Skeletal muscle tissue (tissue), 3 donors: ENCODE measurements at regions not wholly inside any gene's neighbourhood (a gene's known extent, or its start where the extent isn't known, plus 50 kb on each side); places are given as distances from the start of the nearest gene placed in this dataset.

Experiments
- H3K27ac ChIP-seq: one replicate; pipeline ENCODE4 v1.7.0; 2013; ENCODE audit warnings: mild to moderate bottlenecking, low read depth, low read length, inconsistent platforms
- H3K27me3 ChIP-seq, 3 donors: one replicate each; pipeline ENCODE4 v1.7.0; 2013; ENCODE audit warnings: low read length in 3 of 3; ENCODE audit not compliant: control insufficient read depth in 3 of 3, insufficient read depth in 3 of 3
- H3K36me3 ChIP-seq, 3 donors: one replicate each; pipeline ENCODE4 v1.7.0; 2013; ENCODE audit warnings: low read length in 3 of 3; ENCODE audit not compliant: control insufficient read depth in 3 of 3, insufficient read depth in 3 of 3
- H3K4me1 ChIP-seq, 3 donors: one replicate each; pipeline ENCODE4 v1.7.0; 2013; ENCODE audit warnings: low read length in 3 of 3, mild to moderate bottlenecking in 3 of 3; ENCODE audit not compliant: control insufficient read depth in 3 of 3, insufficient read depth in 3 of 3
- H3K4me3 ChIP-seq, 3 donors: one replicate each; pipeline ENCODE4 v1.7.0; 2013; ENCODE audit warnings: low read length in 3 of 3
- H3K9ac ChIP-seq, 3 donors: one replicate each; pipeline ENCODE4 v1.7.0; 2013; ENCODE audit warnings: low read length in 3 of 3, mild to moderate bottlenecking in 3 of 3, moderate library complexity in 2 of 3, low read depth in 1 of 3
- H3K9me3 ChIP-seq, 3 donors: one replicate each; pipeline ENCODE4 v1.7.0; 2013; ENCODE audit warnings: low read length in 3 of 3; ENCODE audit not compliant: control insufficient read depth in 3 of 3
- donor health status: Osteomylitis.

GRCh38 chr1:232473324-232473723 lies 156.6 kb downstream of the SIPA1L2 start:
- no peak overlapping the region for H3K9ac ChIP-seq

GRCh38 chr1:232472485-232473041 lies 157.4 kb downstream of the SIPA1L2 start:
- H3K27ac ChIP-seq: no peak overlapping the region
- H3K27me3 ChIP-seq: no peaks in the 10 kb centered on the region
- H3K4me3 ChIP-seq: no peak overlapping the region
- peaks cover 5 to 22% (median 14%) of the 10 kb centered on the region in 3 donors for H3K4me1 ChIP-seq
- peaks cover 0 to 1% (median 0%) of the 10 kb centered on the region in 3 donors for H3K36me3 ChIP-seq
- no peak overlapping the region for H3K9ac ChIP-seq
- H3K9me3 ChIP-seq: no peaks in the 10 kb centered on the region

More at GRCh38 chr1:232473324-232473723, 156.6 kb downstream of the SIPA1L2 start:
- Histone ChIP-seq H3K27me3 (no peaks in the 10 kb centered on the region), H3K4me1 (peaks cover 9 to 25% (median 21%) of the 10 kb centered on the region in 3 donors), H3K4me3 (no peak overlapping the region), H3K9me3 (no peaks in the 10 kb centered on the region), H3K36me3 (peaks cover 0 to 1% (median 0%) of the 10 kb centered on the region in 3 donors), H3K27ac (no peak overlapping the region)

GRCh38 chr1:232471250-232471649 lies 158.7 kb downstream of the SIPA1L2 start:
- H3K36me3 ChIP-seq: peaks cover 0 to 1% (median 0%) of the 10 kb centered on the region in 3 donors
- H3K27me3 ChIP-seq: no peaks in the 10 kb centered on the region
- no peak overlapping the region for H3K9ac ChIP-seq
- H3K9me3 ChIP-seq: no peaks in the 10 kb centered on the region
- no peak overlapping the region for H3K27ac ChIP-seq
- peaks cover 4 to 10% (median 4%) of the 10 kb centered on the region in 3 donors for H3K4me1 ChIP-seq
- no peak overlapping the region for H3K4me3 ChIP-seq

GRCh38 chr1:232470711-232471110 lies 159.2 kb downstream of the SIPA1L2 start:
- no peaks in the 10 kb centered on the region for H3K27me3 ChIP-seq
- no peaks in the 10 kb centered on the region for H3K9me3 ChIP-seq
- H3K4me1 ChIP-seq: peaks cover 0 to 5% (median 3%) of the 10 kb centered on the region in 3 donors
- H3K27ac ChIP-seq: no peak overlapping the region
- H3K4me3 ChIP-seq: no peak overlapping the region
- no peak overlapping the region for H3K9ac ChIP-seq
- H3K36me3 ChIP-seq: peaks cover 0 to 1% (median 0%) of the 10 kb centered on the region in 3 donors

- no peaks in the 10 kb centered on the region for H3K27me3 ChIP-seq
- H3K4me3 ChIP-seq: no peak overlapping the region
- H3K4me1 ChIP-seq: peaks cover 0 to 2% (median 1%) of the 10 kb centered on the region in 3 donors
- no peak overlapping the region for H3K9ac ChIP-seq
- no peaks in the 10 kb centered on the region for H3K9me3 ChIP-seq
- peaks cover 0 to 7% (median 0%) of the 10 kb centered on the region in 3 donors for H3K36me3 ChIP-seq
- H3K27ac ChIP-seq: no peak overlapping the region
These were observed 161.7 kb downstream of the SIPA1L2 start for GRCh38 chr1:232468249-232468648.

- Histone ChIP-seq H3K9me3 (no peaks in the 10 kb centered on the region), H3K4me1 (no peaks in the 10 kb centered on the region), H3K27ac (no peak overlapping the region), H3K36me3 (peaks cover 0 to 7% (median 0%) of the 10 kb centered on the region in 3 donors), H3K27me3 (no peaks in the 10 kb centered on the region), H3K4me3 (no peak overlapping the region), H3K9ac (no peak overlapping the region)
These were observed 162.7 kb downstream of the SIPA1L2 start for GRCh38 chr1:232467073-232467760.

- peaks cover 0 to 8% (median 7%) of the 10 kb centered on the region in 3 donors for H3K36me3 ChIP-seq
These were observed 165.6 kb downstream of the SIPA1L2 start for GRCh38 chr1:232464325-232464724.

GRCh38 chr1:232463225-232463624 lies 166.7 kb downstream of the SIPA1L2 start:
- Histone ChIP-seq H3K27me3 (no peaks in the 10 kb centered on the region), H3K9me3 (no peaks in the 10 kb centered on the region), H3K9ac (no peak overlapping the region), H3K4me3 (no peak overlapping the region), H3K36me3 (peaks cover 0 to 8% (median 7%) of the 10 kb centered on the region in 3 donors), H3K4me1 (no peaks in the 10 kb centered on the region), H3K27ac (no peak overlapping the region)

More at GRCh38 chr1:232464325-232464724, 165.6 kb downstream of the SIPA1L2 start:
- Histone ChIP-seq H3K9me3 (no peaks in the 10 kb centered on the region), H3K4me1 (no peaks in the 10 kb centered on the region), H3K27me3 (no peaks in the 10 kb centered on the region), H3K9ac (no peak overlapping the region), H3K4me3 (no peak overlapping the region), H3K27ac (no peak overlapping the region)

GRCh38 chr1:232462213-232462612 lies 167.7 kb downstream of the SIPA1L2 start:
- H3K27me3 ChIP-seq: no peaks in the 10 kb centered on the region
- no peaks in the 10 kb centered on the region for H3K4me1 ChIP-seq
- H3K36me3 ChIP-seq: peaks cover 0 to 8% (median 7%) of the 10 kb centered on the region in 3 donors
- no peaks in the 10 kb centered on the region for H3K9me3 ChIP-seq
- no peak overlapping the region for H3K9ac ChIP-seq
- H3K4me3 ChIP-seq: no peak overlapping the region
- no peak overlapping the region for H3K27ac ChIP-seq

GRCh38 chr1:232459826-232460225 lies 170.1 kb downstream of the SIPA1L2 start:
- no peak overlapping the region for H3K27ac ChIP-seq
- H3K4me1 ChIP-seq: no peaks in the 10 kb centered on the region
- H3K9ac ChIP-seq: no peak overlapping the region
- peaks cover 0 to 7% (median 6%) of the 10 kb centered on the region in 3 donors for H3K36me3 ChIP-seq
- H3K4me3 ChIP-seq: no peak overlapping the region
- no peaks in the 10 kb centered on the region for H3K9me3 ChIP-seq
- no peaks in the 10 kb centered on the region for H3K27me3 ChIP-seq
